H9 (cell line): ENCODE measurements at regions not wholly inside any gene's neighbourhood (a gene's known extent, or its start where the extent isn't known, plus 50 kb on each side); places are given as distances from the start of the nearest gene placed in this dataset.

Source experiments
- DNase-seq: peaks from one replicate; pipeline ENCODE4 v3.0.0-alpha.2; 2017
- H2AFZ ChIP-seq: one replicate; pipeline ENCODE4 v1.6.1; 2013; ENCODE audit warnings: mild to moderate bottlenecking, low read length, control low read depth, moderate library complexity
- H2AK5ac ChIP-seq: 2 replicates; pipeline ENCODE4 v1.6.1; 2013; ENCODE audit warnings: low read length, control low read depth, mixed read lengths; ENCODE audit not compliant: insufficient read length
- H2BK120ac ChIP-seq: one replicate; pipeline ENCODE4 v1.6.1; 2013; ENCODE audit warnings: low read depth, mild to moderate bottlenecking, low read length, control low read depth, inconsistent platforms; ENCODE audit not compliant: poor library complexity, severe bottlenecking
- H2BK12ac ChIP-seq: 2 replicates; pipeline ENCODE4 v1.6.1; 2013; ENCODE audit warnings: low read length, control low read depth, mixed read lengths, low read depth; ENCODE audit not compliant: insufficient read length
- H2BK15ac ChIP-seq: 2 replicates; pipeline ENCODE4 v1.6.1; 2013; ENCODE audit warnings: low read depth, low read length, control low read depth
- H2BK20ac ChIP-seq: one replicate; pipeline ENCODE4 v1.6.1; 2013; ENCODE audit warnings: low read depth, mild to moderate bottlenecking, low read length, control low read depth, inconsistent platforms; ENCODE audit not compliant: poor library complexity, severe bottlenecking
- H2BK5ac ChIP-seq: 2 replicates; pipeline ENCODE4 v1.6.1; 2013; ENCODE audit warnings: low read length, control low read depth, mixed read lengths; ENCODE audit not compliant: insufficient read length
- H3K14ac ChIP-seq: 2 replicates; pipeline ENCODE4 v1.6.1; 2013; ENCODE audit warnings: low read length, control low read depth; ENCODE audit not compliant: insufficient read depth
- H3K18ac ChIP-seq: 2 replicates; pipeline ENCODE4 v1.6.1; 2013; ENCODE audit warnings: low read depth, mild to moderate bottlenecking, mixed read lengths, low read length, control low read depth; ENCODE audit not compliant: insufficient read length
- H3K23ac ChIP-seq: 2 replicates; pipeline ENCODE4 v1.6.1; 2013; ENCODE audit warnings: low read length, control low read depth, mixed read lengths, low read depth; ENCODE audit not compliant: insufficient read length
- H3K23me2 ChIP-seq: 2 replicates; pipeline ENCODE4 v1.6.1; 2013; ENCODE audit warnings: low read depth, mild to moderate bottlenecking, mixed read lengths, low read length, control low read depth; ENCODE audit not compliant: insufficient read length, poor library complexity, severe bottlenecking
- H3K27ac ChIP-seq: 2 replicates; pipeline ENCODE4 v1.5.1; 2013; ENCODE audit warnings: low read length, control low read depth, mixed read lengths, low read depth; ENCODE audit not compliant: insufficient read length
- H3K27me3 ChIP-seq: 2 replicates; pipeline ENCODE4 v1.6.1; 2013; ENCODE audit warnings: low read length, control low read depth, inconsistent platforms; ENCODE audit not compliant: insufficient read depth
- H3K4ac ChIP-seq: 2 replicates; pipeline ENCODE4 v1.6.1; 2013; ENCODE audit warnings: low read depth, mild to moderate bottlenecking, control low read depth, inconsistent platforms, low read length, moderate library complexity
- H3K4me1 ChIP-seq: 2 replicates; pipeline ENCODE4 v1.6.1; 2013; ENCODE audit warnings: low read length, control low read depth, inconsistent platforms; ENCODE audit not compliant: insufficient read depth
- H3K4me2 ChIP-seq: 2 replicates; pipeline ENCODE4 v1.6.1; 2013; ENCODE audit warnings: low read length, control low read depth, mixed read lengths; ENCODE audit not compliant: insufficient read length, insufficient read depth
- H3K56ac ChIP-seq: 2 replicates; pipeline ENCODE4 v1.6.1; 2013; ENCODE audit warnings: low read depth, mild to moderate bottlenecking, mixed read lengths, low read length, control low read depth; ENCODE audit not compliant: insufficient read length
- H3K79me1 ChIP-seq: 2 replicates; pipeline ENCODE4 v1.6.1; 2013; ENCODE audit warnings: low read depth, mild to moderate bottlenecking, moderate library complexity, low read length, control low read depth, inconsistent platforms; ENCODE audit not compliant: insufficient read depth, poor library complexity, severe bottlenecking
- H3K79me2 ChIP-seq: 2 replicates; pipeline ENCODE4 v1.6.1; 2013; ENCODE audit warnings: low read length, control low read depth, inconsistent platforms; ENCODE audit not compliant: insufficient read depth
- H3K9ac ChIP-seq: 2 replicates; pipeline ENCODE4 v1.6.1; 2013; ENCODE audit warnings: low read length, control low read depth, mixed read lengths; ENCODE audit not compliant: insufficient read length; ENCODE audit errors: extremely low read depth
- H3K9me3 ChIP-seq: one replicate; pipeline ENCODE4 v1.6.1; 2013; ENCODE audit warnings: low read depth, low read length, inconsistent platforms; ENCODE audit not compliant: control insufficient read depth
- H3T11ph ChIP-seq: one replicate; pipeline ENCODE4 v1.6.1; 2013; ENCODE audit warnings: mild to moderate bottlenecking, low read length, control low read depth, inconsistent platforms
- H4K20me1 ChIP-seq: one replicate; pipeline ENCODE4 v1.6.1; 2013; ENCODE audit not compliant: control insufficient read depth, insufficient read length, insufficient read depth
- H4K5ac ChIP-seq: 2 replicates; pipeline ENCODE4 v1.6.1; 2013; ENCODE audit warnings: low read depth, mild to moderate bottlenecking, mixed read lengths, low read length, control low read depth; ENCODE audit not compliant: insufficient read length
- H4K8ac ChIP-seq: replicated peaks from 2 replicates; pipeline ENCODE4 v1.6.1; 2013; ENCODE audit warnings: low read length, control low read depth, mixed read lengths, low read depth; ENCODE audit not compliant: insufficient read length
- H4K91ac ChIP-seq: 2 replicates; pipeline ENCODE4 v1.6.1; 2013; ENCODE audit warnings: low read depth, mild to moderate bottlenecking, moderate library complexity, mixed read lengths, low read length, control low read depth; ENCODE audit not compliant: insufficient read length
- H3K27ac Mint-ChIP-seq, 3 experiments: 2 replicates in 2 of 3; 3 replicates in 1 of 3; pipeline ENCODE4 v1.8.0; 2020 to 2021; ENCODE audit warnings: mixed read lengths in 3 of 3, mild to moderate bottlenecking in 1 of 3, moderate library complexity in 1 of 3
- H3K27me3 Mint-ChIP-seq: 2 replicates; pipeline ENCODE4 v1.8.0; 2021; ENCODE audit warnings: low read depth, mild to moderate bottlenecking, moderate library complexity, mixed read lengths
- H3K36me3 Mint-ChIP-seq, 3 experiments: 2 replicates in 2 of 3; 3 replicates in 1 of 3; pipeline ENCODE4 v1.8.0; 2020 to 2021; ENCODE audit warnings: low read depth in 3 of 3, mixed read lengths in 3 of 3; ENCODE audit not compliant: insufficient read depth in 1 of 3
- H3K4me1 Mint-ChIP-seq, 2 experiments: 2 replicates each; pipeline ENCODE4 v1.8.0; 2020; ENCODE audit warnings: mixed read lengths in 2 of 2
- H3K4me3 Mint-ChIP-seq, 2 experiments: 2 replicates in 1 of 2; 3 replicates in 1 of 2; pipeline ENCODE4 v1.8.0; 2020 to 2021; ENCODE audit warnings: mild to moderate bottlenecking in 2 of 2, mixed read lengths in 2 of 2, moderate library complexity in 1 of 2
- H3K9me3 Mint-ChIP-seq, 2 experiments: 2 replicates in 1 of 2; 3 replicates in 1 of 2; pipeline ENCODE4 v1.8.0; 2020; ENCODE audit warnings: mild to moderate bottlenecking in 2 of 2, mixed read lengths in 2 of 2, moderate library complexity in 1 of 2
- CTCF ChIP-seq: fragments of 200-600 bp; sonication (generic); conservative IDR thresholded peaks from 3 replicates; pipeline ENCODE4 v1.8.0; 2021; ENCODE audit warnings: antibody characterized with exemption, mild to moderate bottlenecking
- WGBS: extraction: QIAGEN DNeasy Blood & Tissue Kit; methylation state at CpG from one replicate; pipeline ENCODE4 v1.1.7; 2013; ENCODE audit warnings: missing lambda C conversion rate, low lambda C conversion rate, mixed read lengths; ENCODE audit not compliant: insufficient read length; ENCODE audit errors: extremely low coverage; 5-methylcytosine and 5-hydroxymethylcytosine counted together

DNA sequence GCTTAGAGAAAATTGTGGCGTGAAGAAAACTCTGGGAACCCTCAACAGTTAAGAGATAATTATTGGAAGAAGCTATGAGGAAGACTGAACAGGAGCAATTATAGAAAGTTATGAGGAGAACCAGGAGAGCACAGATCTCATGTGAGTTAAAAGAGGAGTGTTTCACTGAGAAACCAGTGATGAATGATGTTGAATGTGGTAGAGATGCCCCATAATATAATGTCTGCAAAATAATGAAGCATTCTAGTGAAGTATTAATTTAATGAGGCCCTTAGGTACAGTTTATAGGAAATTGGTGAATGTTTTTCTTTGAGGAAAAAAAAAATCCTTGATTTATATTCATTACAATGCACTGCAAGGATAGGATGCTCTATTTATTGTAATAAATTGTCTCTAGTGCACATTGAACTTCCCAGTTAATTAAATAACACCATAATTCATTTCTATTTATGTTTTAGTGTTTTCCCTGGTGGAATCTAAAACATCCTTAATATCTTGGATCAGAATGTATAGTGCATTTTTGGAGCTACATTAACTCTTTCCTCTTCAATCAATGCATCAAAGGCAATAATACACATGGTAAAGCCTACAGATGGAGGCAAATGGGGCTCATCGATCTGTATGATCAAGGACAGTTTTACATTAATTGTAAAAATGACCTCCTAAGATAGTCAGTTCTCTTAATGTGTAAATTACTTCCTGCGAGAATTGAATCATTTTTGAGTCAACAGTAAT is 91.4 kb upstream of the EYS start:
- Histone ChIP-seq H3K56ac (no peak overlapping the region), H4K91ac (no peak overlapping the region), H4K8ac (no peak overlapping the region), H3K4me2 (no peak overlapping the region), H3K9me3 (no peaks in the 10 kb centered on the region), H4K20me1 (no peaks in the 10 kb centered on the region), H3K79me1 (no peaks in the 10 kb centered on the region), H3K18ac (no peak overlapping the region), H3K23ac (no peak overlapping the region), H3K23me2 (no peaks in the 10 kb centered on the region), H3K27me3 (no peaks in the 10 kb centered on the region), H3K79me2 (no peaks in the 10 kb centered on the region), H2AK5ac (no peak overlapping the region), H3K14ac (no peak overlapping the region), H2BK12ac (no peak overlapping the region), H2BK15ac (no peak overlapping the region), H3K4me1 (no peaks in the 10 kb centered on the region), H2BK5ac (no peak overlapping the region), H2BK120ac (no peak overlapping the region), H3T11ph (no peak overlapping the region), H2BK20ac (no peak overlapping the region), H4K5ac (no peak overlapping the region), H2AFZ (no peak overlapping the region), H3K9ac (no peak overlapping the region), H3K4ac (no peak overlapping the region), H3K27ac (no peak overlapping the region)
- Mint-ChIP-seq H3K36me3 (no peaks in the 10 kb centered on the region), H3K4me3 (no peak overlapping the region), H3K27me3 (no peaks in the 10 kb centered on the region), H3K4me1 (no peaks in the 10 kb centered on the region), H3K27ac (no peak overlapping the region), H3K9me3 (no peaks in the 10 kb centered on the region)
- DNase-seq: no peak
- 100% methylated on average over 1 of the region's 3 CpGs for WGBS
- no peak for TF ChIP-seq CTCF
